ENCODE measurements at regions not wholly inside any gene's neighbourhood (a gene's known extent, or its start where the extent isn't known, plus 50 kb on each side); places are given as distances from the start of the nearest gene placed in this dataset.

GRCh38 chr9:126228111-126228780 lies 98.4 kb upstream of the MVB12B start:
- TF ChIP-seq, protein P1, sequence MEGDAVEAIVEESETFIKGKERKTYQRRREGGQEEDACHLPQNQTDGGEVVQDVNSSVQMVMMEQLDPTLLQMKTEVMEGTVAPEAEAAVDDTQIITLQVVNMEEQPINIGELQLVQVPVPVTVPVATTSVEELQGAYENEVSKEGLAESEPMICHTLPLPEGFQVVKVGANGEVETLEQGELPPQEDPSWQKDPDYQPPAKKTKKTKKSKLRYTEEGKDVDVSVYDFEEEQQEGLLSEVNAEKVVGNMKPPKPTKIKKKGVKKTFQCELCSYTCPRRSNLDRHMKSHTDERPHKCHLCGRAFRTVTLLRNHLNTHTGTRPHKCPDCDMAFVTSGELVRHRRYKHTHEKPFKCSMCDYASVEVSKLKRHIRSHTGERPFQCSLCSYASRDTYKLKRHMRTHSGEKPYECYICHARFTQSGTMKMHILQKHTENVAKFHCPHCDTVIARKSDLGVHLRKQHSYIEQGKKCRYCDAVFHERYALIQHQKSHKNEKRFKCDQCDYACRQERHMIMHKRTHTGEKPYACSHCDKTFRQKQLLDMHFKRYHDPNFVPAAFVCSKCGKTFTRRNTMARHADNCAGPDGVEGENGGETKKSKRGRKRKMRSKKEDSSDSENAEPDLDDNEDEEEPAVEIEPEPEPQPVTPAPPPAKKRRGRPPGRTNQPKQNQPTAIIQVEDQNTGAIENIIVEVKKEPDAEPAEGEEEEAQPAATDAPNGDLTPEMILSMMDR (IDR thresholded peaks at IDR 0.05; ENCODE audit: extremely low read depth, insufficient read depth, missing control alignments) = no peak
- no peak for DNase-seq (ENCODE audit: low spot score)
- in situ Hi-C loops (cut with MboI; ENCODE audit: low pct_unique_long_range_greater_than_20kb, low sequenced_read_pairs, unreplicated experiment) = loop anchor here (25.0 kb wide), 1 partner anchor 816 kb away; no protein-coding TSS in a partner anchor

- peak; percentile 86 for DNase-seq (ENCODE audit: low spot score)
- TF ChIP-seq, protein P1 (IDR thresholded peaks at IDR 0.05; ENCODE audit: extremely low read depth, insufficient read depth, missing control alignments) = peak; percentile 97
- in situ Hi-C loops (cut with MboI; ENCODE audit: low pct_unique_long_range_greater_than_20kb, low sequenced_read_pairs, unreplicated experiment) = loop anchor here (25.0 kb wide), 1 partner anchor 817 kb away; no protein-coding TSS in a partner anchor
These were observed 97.7 kb upstream of the MVB12B start for GRCh38 chr9:126228781-126229444.

DNA sequence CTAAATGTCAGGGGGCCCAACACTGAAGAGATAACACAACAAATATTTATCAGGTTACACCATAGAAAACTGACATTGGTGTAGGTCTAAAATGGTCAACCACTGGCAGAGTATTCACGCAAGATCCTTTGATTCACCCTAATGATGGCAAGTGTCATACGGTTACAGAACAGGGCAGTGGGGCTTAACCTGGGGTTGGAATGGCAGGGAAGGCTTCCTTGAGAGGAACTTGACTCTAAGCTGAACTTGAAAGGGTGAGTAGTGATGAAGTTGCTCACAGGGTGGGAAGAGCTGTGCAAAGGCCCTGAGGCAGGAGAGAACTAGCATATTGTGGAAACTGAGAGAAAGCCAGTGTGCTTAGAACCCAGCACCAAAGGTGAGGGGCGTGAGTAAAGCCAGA lies 97.1 kb upstream of the MVB12B start:
- in situ Hi-C loops (cut with MboI; ENCODE audit: low pct_unique_long_range_greater_than_20kb, low sequenced_read_pairs, unreplicated experiment) = loop anchor here (25.0 kb wide), 1 partner anchor 817 kb away; no protein-coding TSS in a partner anchor
- no peak for DNase-seq (ENCODE audit: low spot score)
- TF ChIP-seq, protein P1 (IDR thresholded peaks at IDR 0.05; ENCODE audit: extremely low read depth, insufficient read depth, missing control alignments) = no peak

- TF ChIP-seq, protein P1 (IDR thresholded peaks at IDR 0.05; ENCODE audit: extremely low read depth, insufficient read depth, missing control alignments) = no peak
- in situ Hi-C loops (cut with MboI; ENCODE audit: low pct_unique_long_range_greater_than_20kb, low sequenced_read_pairs, unreplicated experiment) = loop anchor here (10.0 to 25.0 kb wide), 2 partner anchors 686 to 818 kb away; no protein-coding TSS in a partner anchor
- no peak for DNase-seq (ENCODE audit: low spot score)
These were observed 95.9 kb upstream of the MVB12B start for GRCh38 chr9:126230692-126231091.

GRCh38 chr9:126232461-126232860 lies 94.2 kb upstream of the MVB12B start:
- TF ChIP-seq, protein P1 (IDR thresholded peaks at IDR 0.05; ENCODE audit: extremely low read depth, insufficient read depth, missing control alignments) = no peak
- DNase-seq (ENCODE audit: low spot score) = no peak
- in situ Hi-C loops (cut with MboI; ENCODE audit: low pct_unique_long_range_greater_than_20kb, low sequenced_read_pairs, unreplicated experiment) = loop anchor here (10.0 to 25.0 kb wide), 2 partner anchors 688 to 820 kb away; no protein-coding TSS in a partner anchor

GRCh38 chr9:126233175-126233574 lies 93.5 kb upstream of the MVB12B start:
- in situ Hi-C loops (cut with MboI; ENCODE audit: low pct_unique_long_range_greater_than_20kb, low sequenced_read_pairs, unreplicated experiment) = loop anchor here (10.0 to 25.0 kb wide), 2 partner anchors 688 to 821 kb away; no protein-coding TSS in a partner anchor
- DNase-seq (ENCODE audit: low spot score) = no peak
- TF ChIP-seq, protein P1 (IDR thresholded peaks at IDR 0.05; ENCODE audit: extremely low read depth, insufficient read depth, missing control alignments) = no peak
